Neural progenitor cell (in vitro differentiated cells): ENCODE measurements at regions not wholly inside any gene's neighbourhood (a gene's known extent, or its start where the extent isn't known, plus 50 kb on each side); places are given as distances from the start of the nearest gene placed in this dataset.

Experiments
- CTCF ChIP-seq: fragments of 200-600 bp; sonication (generic); IDR thresholded peaks from 2 replicates; pipeline ENCODE4 v1.5.1; 2017; ENCODE audit warnings: antibody characterized with exemption, mild to moderate bottlenecking
- EZH2 ChIP-seq: fragments of 200-600 bp; sonication (generic); IDR thresholded peaks from 2 replicates; pipeline ENCODE4 v1.6.1; 2017; ENCODE audit warnings: antibody characterized with exemption, mild to moderate bottlenecking, moderate library complexity

GRCh38 chr10:117651121-117651520, 108.6 kb downstream of the EMX2 start:
- TF ChIP-seq CTCF (no peak), EZH2 (no peak)
